Astrocyte (in vitro differentiated cells and primary cell): ENCODE measurements at regions not wholly inside any gene's neighbourhood (a gene's known extent, or its start where the extent isn't known, plus 50 kb on each side); places are given as distances from the start of the nearest gene placed in this dataset.

ENCODE experiments used
- DNase-seq: peaks from one replicate; pipeline ENCODE4 v3.0.0-alpha.2; 2010; ENCODE audit warnings: low read depth
- FAIRE-seq: peaks from 2 replicates; lab custom pipeline; 2011; peaks lifted over from hg19 to GRCh38; lab: Jason Lieb, UNC
- H2AFZ ChIP-seq: 2 replicates; pipeline ENCODE4 v1.6.0; 2012; ENCODE audit warnings: low read depth, low read length, inconsistent platforms
- H3K27ac ChIP-seq: 2 replicates; pipeline ENCODE4 v1.5.1; 2011; ENCODE audit warnings: low read depth, low read length, inconsistent platforms
- H3K27me3 ChIP-seq: 2 replicates; pipeline ENCODE4 v1.6.0; 2011; ENCODE audit warnings: low read length, inconsistent platforms; ENCODE audit not compliant: insufficient read depth
- H3K36me3 ChIP-seq: 2 replicates; pipeline ENCODE4 v1.5.1; 2011; ENCODE audit warnings: low read length, inconsistent platforms; ENCODE audit not compliant: insufficient read depth
- H3K4me1 ChIP-seq: 2 replicates; pipeline ENCODE4 v1.5.1; 2011; ENCODE audit warnings: low read length, inconsistent platforms; ENCODE audit not compliant: insufficient read depth
- H3K4me2 ChIP-seq: 2 replicates; pipeline ENCODE4 v1.6.0; 2012; ENCODE audit warnings: low read length, inconsistent platforms
- H3K4me3 ChIP-seq: 2 replicates; pipeline ENCODE4 v1.5.1; 2011; ENCODE audit warnings: low read depth, mild to moderate bottlenecking, low read length, inconsistent platforms; ENCODE audit not compliant: insufficient read depth
- H3K79me2 ChIP-seq: 2 replicates; pipeline ENCODE4 v1.6.0; 2012; ENCODE audit warnings: mild to moderate bottlenecking, low read length, inconsistent platforms; ENCODE audit not compliant: insufficient read depth
- H3K9ac ChIP-seq: 2 replicates; pipeline ENCODE4 v1.6.0; 2012; ENCODE audit warnings: mild to moderate bottlenecking, low read length, inconsistent platforms
- H3K9me3 ChIP-seq: 2 replicates; pipeline ENCODE4 v1.5.1; 2012; ENCODE audit warnings: low read depth, mild to moderate bottlenecking, low read length, inconsistent platforms; ENCODE audit not compliant: insufficient read depth
- H4K20me1 ChIP-seq: 2 replicates; pipeline ENCODE4 v1.6.0; 2012; ENCODE audit warnings: low read length, inconsistent platforms; ENCODE audit not compliant: insufficient read depth
- H3K27ac Mint-ChIP-seq: one replicate; pipeline ENCODE4 v1.8.0; 2021; ENCODE audit warnings: mild to moderate bottlenecking, mixed read lengths; ENCODE audit not compliant: unreplicated experiment
- H3K27me3 Mint-ChIP-seq: one replicate; pipeline ENCODE4 v1.8.0; 2021; ENCODE audit warnings: low read depth, mixed read lengths; ENCODE audit not compliant: unreplicated experiment
- H3K36me3 Mint-ChIP-seq: one replicate; pipeline ENCODE4 v1.8.0; 2021; ENCODE audit warnings: low read depth, mixed read lengths; ENCODE audit not compliant: unreplicated experiment
- H3K4me1 Mint-ChIP-seq: one replicate; pipeline ENCODE4 v1.8.0; 2021; ENCODE audit warnings: low read depth, mixed read lengths; ENCODE audit not compliant: unreplicated experiment
- H3K4me3 Mint-ChIP-seq: one replicate; pipeline ENCODE4 v1.8.0; 2021; ENCODE audit warnings: mild to moderate bottlenecking, moderate library complexity, mixed read lengths; ENCODE audit not compliant: unreplicated experiment
- H3K9me3 Mint-ChIP-seq: one replicate; pipeline ENCODE4 v1.8.0; 2021; ENCODE audit warnings: mild to moderate bottlenecking, mixed read lengths; ENCODE audit not compliant: unreplicated experiment
- CTCF ChIP-seq: IDR thresholded peaks from 2 replicates; pipeline ENCODE4 v1.5.1; 2011; ENCODE audit warnings: low read depth, mild to moderate bottlenecking, inconsistent platforms, low read length, moderate library complexity; ENCODE audit not compliant: insufficient read depth
- EZH2 ChIP-seq: IDR thresholded peaks from 2 replicates; pipeline ENCODE4 v1.6.1; 2012; ENCODE audit warnings: mild to moderate bottlenecking, low read length, inconsistent platforms; ENCODE audit not compliant: insufficient read depth

GRCh38 chr12:124379379-124379937 is 84.6 kb downstream of the RFLNA start:
- H3K36me3 Mint-ChIP-seq = peaks cover 24% of the 10 kb centered on the region
- peaks cover 34% of the 10 kb centered on the region for H3K36me3 ChIP-seq

GRCh38 chr12:124378926-124379325 is 84.0 kb downstream of the RFLNA start:
- Mint-ChIP-seq H3K4me3 (no peak overlapping the region), H3K9me3 (no peaks in the 10 kb centered on the region), H3K27ac (peak overlapping the region; percentile 93), H3K4me1 (peaks cover 52% of the 10 kb centered on the region), H3K36me3 (peaks cover 23% of the 10 kb centered on the region), H3K27me3 (no peaks in the 10 kb centered on the region)
- no peak for DNase-seq
- H3K27me3 ChIP-seq = no peaks in the 10 kb centered on the region
- H3K36me3 ChIP-seq = peaks cover 35% of the 10 kb centered on the region
- peak overlapping the region; percentile 62 for H3K9ac ChIP-seq
- peaks cover 87% of the 10 kb centered on the region for H3K79me2 ChIP-seq
- H3K4me2 ChIP-seq = no peak overlapping the region
- no peaks in the 10 kb centered on the region for H3K9me3 ChIP-seq
- no peak overlapping the region for H2AFZ ChIP-seq
- H4K20me1 ChIP-seq = peaks cover 90% of the 10 kb centered on the region
- FAIRE-seq = no peak
- TF ChIP-seq CTCF (no peak), EZH2 (no peak)
- no peak overlapping the region for H3K4me3 ChIP-seq
- peak overlapping the region; percentile 89 for H3K27ac ChIP-seq
- H3K4me1 ChIP-seq = peaks cover 40% of the 10 kb centered on the region

More at GRCh38 chr12:124379379-124379937, 84.6 kb downstream of the RFLNA start:
- H3K9ac ChIP-seq = peak overlapping the region; percentile 62
- no peak overlapping the region for H3K4me3 ChIP-seq
- Mint-ChIP-seq H3K27me3 (no peaks in the 10 kb centered on the region), H3K4me1 (peaks cover 53% of the 10 kb centered on the region), H3K27ac (peak overlapping the region; percentile 80), H3K4me3 (peak overlapping the region; percentile 64), H3K9me3 (no peaks in the 10 kb centered on the region)
- TF ChIP-seq EZH2 = no peak
- no peak for TF ChIP-seq CTCF
- FAIRE-seq (no peak), DNase-seq (no peak)
- H3K27ac ChIP-seq = peak overlapping the region; percentile 89
- no peaks in the 10 kb centered on the region for H3K27me3 ChIP-seq
- no peaks in the 10 kb centered on the region for H3K9me3 ChIP-seq
- H3K4me2 ChIP-seq = peak overlapping the region; percentile 74
- H4K20me1 ChIP-seq = peaks cover 85% of the 10 kb centered on the region
- H3K79me2 ChIP-seq = peaks cover 87% of the 10 kb centered on the region
- H3K4me1 ChIP-seq = peaks cover 46% of the 10 kb centered on the region
- no peak overlapping the region for H2AFZ ChIP-seq

- DNase-seq = no peak
- peaks cover 40% of the 10 kb centered on the region for H3K4me1 ChIP-seq
- peak overlapping the region; percentile 64 for H3K4me3 Mint-ChIP-seq
- peaks cover 20% of the 10 kb centered on the region for H3K36me3 Mint-ChIP-seq
- no peaks in the 10 kb centered on the region for H3K27me3 ChIP-seq
- no peak overlapping the region for H3K4me2 ChIP-seq
- H3K27ac Mint-ChIP-seq = peak overlapping the region; percentile 93
- no peak for TF ChIP-seq EZH2
- no peak for TF ChIP-seq CTCF
- peaks cover 45% of the 10 kb centered on the region for H3K4me1 Mint-ChIP-seq
- peaks cover 84% of the 10 kb centered on the region for H4K20me1 ChIP-seq
- peaks cover 78% of the 10 kb centered on the region for H3K79me2 ChIP-seq
- H3K27me3 Mint-ChIP-seq = no peaks in the 10 kb centered on the region
- H3K36me3 ChIP-seq = peaks cover 30% of the 10 kb centered on the region
- no peak overlapping the region for H3K4me3 ChIP-seq
- H3K9me3 ChIP-seq = no peaks in the 10 kb centered on the region
- H3K9me3 Mint-ChIP-seq = no peaks in the 10 kb centered on the region
- no peak for FAIRE-seq
- no peak overlapping the region for H3K9ac ChIP-seq
- H2AFZ ChIP-seq = no peak overlapping the region
- peak overlapping the region; percentile 17 for H3K27ac ChIP-seq
Observed at GRCh38 chr12:124377981-124378509, 83.2 kb downstream of the RFLNA start.
